Gastrocnemius medialis (tissue), 4 donors: ENCODE measurements at regions not wholly inside any gene's neighbourhood (a gene's known extent, or its start where the extent isn't known, plus 50 kb on each side); places are given as distances from the start of the nearest gene placed in this dataset.

Experiments used
- ATAC-seq, 2 donors: fragments of 150-250 bp; one replicate each; pipeline ENCODE4 v1.9.1; 2016
- DNase-seq, 2 donors: peaks; one replicate each; pipeline ENCODE4 v3.0.0-alpha.2; 2019
- H3K27ac ChIP-seq, 4 donors: fragments of 200-600 bp; sonication (generic); 1 replicate in 1 of 4; 2 replicates in 3 of 4; pipeline ENCODE4 v1.5.1; 2016 to 2018; ENCODE audit warnings: mild to moderate bottlenecking in 2 of 4, moderate library complexity in 1 of 4
- H3K27me3 ChIP-seq, 3 donors: fragments of 200-600 bp; sonication (generic) in 2 of 3; 1 replicate in 1 of 3; 2 replicates in 2 of 3; pipeline versions ENCODE4 v1.5.1 to v1.6.0; 2016 to 2019; ENCODE audit warnings: mild to moderate bottlenecking in 1 of 3, moderate library complexity in 1 of 3
- H3K36me3 ChIP-seq, 2 donors: fragments of 200-600 bp; sonication (generic) in 1 of 2; one replicate each; pipeline ENCODE4 v1.5.1; 2017 to 2018
- H3K4me1 ChIP-seq, 2 donors: fragments of 200-600 bp; sonication (generic) in 1 of 2; one replicate each; pipeline ENCODE4 v1.5.1; 2016 to 2017; ENCODE audit warnings: mild to moderate bottlenecking in 2 of 2
- H3K4me3 ChIP-seq, 4 donors: fragments of 200-600 bp; sonication (generic) in 3 of 4; 1 replicate in 1 of 4; 2 replicates in 3 of 4; pipeline ENCODE4 v1.5.1; 2016 to 2019; ENCODE audit warnings: mild to moderate bottlenecking in 2 of 4
- H3K9me3 ChIP-seq, 3 donors: fragments of 200-600 bp; sonication (generic) in 2 of 3; 1 replicate in 1 of 3; 2 replicates in 2 of 3; pipeline ENCODE4 v1.5.1; 2016 to 2019
- POLR2A ChIP-seq, 2 donors: fragments of 450-650 bp; IDR thresholded peaks; one replicate each; pipeline ENCODE4 v1.6.1; 2017; ENCODE audit warnings: antibody characterized with exemption in 2 of 2, mild to moderate bottlenecking in 2 of 2, moderate library complexity in 2 of 2
- in situ Hi-C, 4 donors: fragments of 200-750 bp; cut with MboI; loops; one replicate each; pipeline versions ENCODE4 v1.15.0 to v1.8.0; 2017; ENCODE audit warnings: low sequenced_read_pairs in 4 of 4
- intact Hi-C: fragments of 100-400 bp; cut with DNase I; formaldehyde crosslinking; loops from one replicate; pipeline ENCODE4 v1.15.1; 2023; ENCODE audit warnings: low total_unique reads
- TF ChIP-seq, protein P1 (sequence below), 5 experiments: fragments of 450-650 bp in 3 of 5; fragments of 200-600 bp in 2 of 5; sonication (generic) in 2 of 5; IDR thresholded peaks in 4 of 5; conservative IDR thresholded peaks in 1 of 5; 1 replicate in 4 of 5; 2 replicates in 1 of 5; pipeline ENCODE4 v1.5.1; 2016 to 2019; ENCODE audit warnings: antibody characterized with exemption in 5 of 5, mild to moderate bottlenecking in 3 of 5, moderate library complexity in 3 of 5

DNA sequence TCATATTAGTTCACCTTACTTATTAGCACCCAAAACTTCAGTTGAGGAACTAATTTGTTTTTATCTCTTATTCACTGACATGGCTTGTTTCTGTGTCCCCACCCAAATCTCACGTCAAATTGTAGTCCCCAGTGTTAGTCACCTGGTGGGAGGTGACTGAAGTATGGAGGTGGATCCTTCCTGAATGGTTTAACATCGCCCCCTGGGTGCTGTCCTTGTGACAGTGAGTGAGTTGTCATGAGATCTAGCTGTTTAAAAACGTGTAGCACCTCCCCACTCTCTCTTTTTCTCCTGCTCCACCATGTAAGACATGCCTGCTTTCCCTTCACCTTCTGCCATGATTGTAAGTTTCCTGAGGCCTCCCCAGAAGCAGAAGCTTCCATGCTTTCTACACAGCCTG is 75.0 kb upstream of the HECTD2 start:
- in situ Hi-C loops = no loop called here
- no peaks in the 10 kb centered on the region for H3K36me3 ChIP-seq
- ATAC-seq = no peak

DNA sequence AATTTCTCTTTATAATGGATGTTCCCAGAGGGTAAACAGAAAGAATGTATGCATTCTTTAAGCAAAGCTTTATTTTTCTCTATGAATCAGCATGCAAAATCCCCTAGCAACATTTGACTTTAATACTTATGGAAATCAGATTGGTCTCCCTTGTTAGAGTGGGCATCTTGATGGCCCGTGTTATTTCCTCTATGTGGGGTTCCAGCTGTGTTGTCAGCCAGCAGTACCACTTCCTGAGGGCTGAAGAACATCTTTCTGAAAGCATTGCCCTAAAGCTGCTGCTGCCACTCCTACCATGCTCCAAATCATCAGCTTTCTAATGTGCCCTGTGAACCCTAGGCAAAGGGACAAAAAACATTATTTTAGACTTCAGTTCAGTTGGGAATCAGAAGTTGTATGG is 70.4 kb upstream of the HECTD2 start:
- TF ChIP-seq, protein P1, sequence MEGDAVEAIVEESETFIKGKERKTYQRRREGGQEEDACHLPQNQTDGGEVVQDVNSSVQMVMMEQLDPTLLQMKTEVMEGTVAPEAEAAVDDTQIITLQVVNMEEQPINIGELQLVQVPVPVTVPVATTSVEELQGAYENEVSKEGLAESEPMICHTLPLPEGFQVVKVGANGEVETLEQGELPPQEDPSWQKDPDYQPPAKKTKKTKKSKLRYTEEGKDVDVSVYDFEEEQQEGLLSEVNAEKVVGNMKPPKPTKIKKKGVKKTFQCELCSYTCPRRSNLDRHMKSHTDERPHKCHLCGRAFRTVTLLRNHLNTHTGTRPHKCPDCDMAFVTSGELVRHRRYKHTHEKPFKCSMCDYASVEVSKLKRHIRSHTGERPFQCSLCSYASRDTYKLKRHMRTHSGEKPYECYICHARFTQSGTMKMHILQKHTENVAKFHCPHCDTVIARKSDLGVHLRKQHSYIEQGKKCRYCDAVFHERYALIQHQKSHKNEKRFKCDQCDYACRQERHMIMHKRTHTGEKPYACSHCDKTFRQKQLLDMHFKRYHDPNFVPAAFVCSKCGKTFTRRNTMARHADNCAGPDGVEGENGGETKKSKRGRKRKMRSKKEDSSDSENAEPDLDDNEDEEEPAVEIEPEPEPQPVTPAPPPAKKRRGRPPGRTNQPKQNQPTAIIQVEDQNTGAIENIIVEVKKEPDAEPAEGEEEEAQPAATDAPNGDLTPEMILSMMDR (IDR thresholded peaks at IDR 0.05 in 4 of 5, conservative IDR thresholded peaks at IDR 0.05 in 1 of 5) = no peak
- TF ChIP-seq POLR2A (IDR thresholded peaks at IDR 0.05) = no peak
- no peak overlapping the region for H3K4me3 ChIP-seq
- in situ Hi-C loops (no loop called here), intact Hi-C loops (no loop called here)
- no peaks in the 10 kb centered on the region for H3K36me3 ChIP-seq
- no peaks in the 10 kb centered on the region for H3K27me3 ChIP-seq
- no peak overlapping the region for H3K27ac ChIP-seq
- ATAC-seq = no peak
- no peak for DNase-seq
- H3K4me1 ChIP-seq = peaks cover 26 to 32% of the 10 kb centered on the region in 2 donors
- no peaks in the 10 kb centered on the region for H3K9me3 ChIP-seq

More for the DNA sequence above, 75.0 kb upstream of the HECTD2 start:
- no peaks in the 10 kb centered on the region for H3K4me1 ChIP-seq
- H3K9me3 ChIP-seq = no peaks in the 10 kb centered on the region
- TF ChIP-seq, protein P1 (IDR thresholded peaks at IDR 0.05 in 4 of 5, conservative IDR thresholded peaks at IDR 0.05 in 1 of 5) = no peak
- no peak for TF ChIP-seq POLR2A (IDR thresholded peaks at IDR 0.05)
- H3K27me3 ChIP-seq = no peaks in the 10 kb centered on the region
- intact Hi-C loops = no loop called here
- DNase-seq = no peak
- H3K4me3 ChIP-seq = no peak overlapping the region
- no peak overlapping the region for H3K27ac ChIP-seq

DNA sequence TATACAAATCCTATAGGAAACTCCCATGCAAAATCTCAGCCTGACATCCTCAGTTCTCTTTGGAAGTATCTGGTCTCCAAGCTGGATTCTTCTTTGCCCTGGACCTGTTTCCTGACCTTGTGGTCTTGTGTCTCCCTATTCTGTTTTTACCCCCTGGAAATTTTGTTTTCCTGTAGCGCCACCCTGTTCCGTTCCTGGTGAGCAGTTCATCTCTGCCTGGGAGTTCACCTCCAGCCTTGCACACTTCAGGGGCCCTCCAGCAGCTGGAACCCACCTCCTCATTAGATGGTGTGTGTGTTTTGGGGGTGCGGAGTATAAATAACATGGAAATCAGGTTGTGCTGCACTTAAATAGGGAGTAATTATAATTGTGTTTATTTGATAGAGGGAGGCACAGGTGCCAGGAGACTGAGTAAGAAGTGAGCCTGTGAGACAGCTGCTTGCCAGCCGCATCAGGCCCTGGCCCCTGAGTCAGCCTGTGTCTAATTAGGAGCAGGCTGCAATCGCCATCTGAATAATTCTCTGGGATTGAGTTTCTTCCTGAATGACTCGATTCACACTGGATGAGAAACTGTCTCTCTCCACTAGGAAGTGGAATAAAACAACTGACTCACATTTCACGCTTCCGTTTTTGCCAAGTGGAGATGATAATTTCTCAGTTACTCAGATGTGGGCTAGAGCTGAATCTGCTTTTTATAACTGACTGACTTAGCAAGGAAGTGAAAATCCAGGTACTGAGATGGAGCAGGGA is 69.4 kb upstream of the HECTD2 start:
- Histone ChIP-seq H3K36me3 (no peaks in the 10 kb centered on the region), H3K4me3 (no peak overlapping the region), H3K27me3 (no peaks in the 10 kb centered on the region), H3K9me3 (no peaks in the 10 kb centered on the region), H3K4me1 (peaks cover 26 to 32% of the 10 kb centered on the region in 2 donors), H3K27ac (peak overlapping the region; percentile 73 to 86 (median 82))
- TF ChIP-seq, protein P1 (IDR thresholded peaks at IDR 0.05 in 4 of 5, conservative IDR thresholded peaks at IDR 0.05 in 1 of 5) = peak in 1 of 5 experiments; percentile 18
- no peak for TF ChIP-seq POLR2A (IDR thresholded peaks at IDR 0.05)
- peak; percentile 97 to 99 for ATAC-seq
- intact Hi-C loops = loop anchor here (1.0 kb wide), 1 partner anchor 27 kb away; no protein-coding TSS in a partner anchor
- DNase-seq = peak; percentile 78 to 81
- in situ Hi-C loops = no loop called here

DNA sequence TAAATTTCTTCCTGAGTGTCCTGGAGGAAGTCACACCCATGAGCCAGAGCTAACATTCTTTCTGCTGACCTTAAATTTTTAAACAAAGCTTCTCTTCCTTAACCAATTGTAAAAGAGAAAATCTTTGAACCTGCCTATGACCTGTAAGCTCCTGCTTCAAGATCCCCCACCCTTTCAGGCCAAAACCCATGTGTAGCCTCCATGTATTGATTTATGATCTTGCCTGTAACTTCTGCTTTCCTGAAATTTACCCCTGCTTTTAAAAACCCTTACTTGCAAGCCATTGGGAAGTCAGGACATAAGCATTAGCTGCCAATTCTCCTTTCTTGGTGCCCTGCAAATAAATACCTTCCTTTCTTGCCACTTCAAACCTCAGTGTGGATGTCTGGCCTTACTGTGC is 68.5 kb upstream of the HECTD2 start:
- no peaks in the 10 kb centered on the region for H3K36me3 ChIP-seq
- no peak for ATAC-seq
- peak overlapping the region; percentile 73 to 86 (median 82) for H3K27ac ChIP-seq

More for the DNA sequence above, 68.5 kb upstream of the HECTD2 start:
- no peak for TF ChIP-seq POLR2A (IDR thresholded peaks at IDR 0.05)
- TF ChIP-seq, protein P1 (IDR thresholded peaks at IDR 0.05 in 4 of 5, conservative IDR thresholded peaks at IDR 0.05 in 1 of 5) = no peak
- in situ Hi-C loops = no loop called here
- Histone ChIP-seq H3K27me3 (no peaks in the 10 kb centered on the region), H3K4me3 (no peak overlapping the region), H3K9me3 (no peaks in the 10 kb centered on the region), H3K4me1 (peaks cover 26 to 32% of the 10 kb centered on the region in 2 donors)
- DNase-seq = no peak
- intact Hi-C loops = loop anchor here (1.0 kb wide), 1 partner anchor 26 kb away; no protein-coding TSS in a partner anchor
